HG03342 (cell line): ENCODE measurements at regions not wholly inside any gene's neighbourhood (a gene's known extent, or its start where the extent isn't known, plus 50 kb on each side); places are given as distances from the start of the nearest gene placed in this dataset.
"Not testable (repeated sequence)": the region's sequence is repeated elsewhere in the genome, so short reads cannot be mapped to it uniquely, and the experiment has no call there.

Source experiments
- ATAC-seq: cut with Tn5 transposase; IDR thresholded peaks from one replicate; pipeline ENCODE4 v1.9.1; 2021; ENCODE audit warnings: mild to moderate bottlenecking, moderate library complexity; ENCODE audit not compliant: unreplicated experiment

- ATAC-seq = not testable (repeated sequence)
Measured at GRCh38 chr7:65071854-65072431, 65.5 kb upstream of the ERV3-1 start.

GRCh38 chr7:65069476-65069875 lies 63.0 kb upstream of the ERV3-1 start:
- ATAC-seq = not testable (repeated sequence)

GRCh38 chr7:65062566-65062965 lies 56.1 kb upstream of the ERV3-1 start:
- ATAC-seq = not testable (repeated sequence)

GRCh38 chr7:65059247-65059646 lies 52.8 kb upstream of the ERV3-1 start:
- ATAC-seq = not testable (repeated sequence)
